GM12892 (cell line): ENCODE measurements at regions not wholly inside any gene's neighbourhood (a gene's known extent, or its start where the extent isn't known, plus 50 kb on each side); places are given as distances from the start of the nearest gene placed in this dataset.

ENCODE experiments used
- POLR2A ChIP-seq: IDR thresholded peaks from 2 replicates; pipeline ENCODE4 v1.6.1; 2011; ENCODE audit warnings: low read depth, low read length, control low read depth
- POLR2AphosphoS5 ChIP-seq: IDR thresholded peaks from 2 replicates; pipeline ENCODE4 v1.6.1; 2011; ENCODE audit warnings: low read depth, low read length, control low read depth
- TAF1 ChIP-seq: IDR thresholded peaks from 2 replicates; pipeline ENCODE4 v1.6.1; 2011; ENCODE audit warnings: low read depth, mild to moderate bottlenecking, control low read depth, low read length, borderline replicate concordance

- no peak for TF ChIP-seq POLR2AphosphoS5
- TF ChIP-seq POLR2A: no peak
- no peak for TF ChIP-seq TAF1
Measured at GRCh38 chr1:115515270-115515669, 126.5 kb upstream of the VANGL1 start.
